GM18873 (cell line): ENCODE measurements at regions not wholly inside any gene's neighbourhood (a gene's known extent, or its start where the extent isn't known, plus 50 kb on each side); places are given as distances from the start of the nearest gene placed in this dataset.

Experiments
- ATAC-seq: cut with Tn5 transposase; IDR thresholded peaks from one replicate; pipeline ENCODE4 v1.9.1; 2021; ENCODE audit warnings: mild to moderate bottlenecking, moderate library complexity, moderate number of reproducible peaks; ENCODE audit not compliant: unreplicated experiment, low FRiP score

GRCh38 chr2:208545403-208546042 is 138.9 kb downstream of the PTH2R start:
- ATAC-seq = no peak

- no peak for ATAC-seq
Measured at GRCh38 chr2:208546107-208546506, 139.5 kb downstream of the PTH2R start.

GRCh38 chr2:208546860-208547650 is 140.5 kb downstream of the PTH2R start:
- ATAC-seq = no peak

- ATAC-seq = no peak
Measured at GRCh38 chr2:208548700-208549099, 142.1 kb downstream of the PTH2R start.

GRCh38 chr2:208549546-208550158 is 143.1 kb downstream of the PTH2R start:
- no peak for ATAC-seq

- ATAC-seq = no peak
Measured at GRCh38 chr2:208552943-208553342, 146.4 kb downstream of the PTH2R start.

- ATAC-seq = no peak
Measured at GRCh38 chr2:208556983-208557484, 150.4 kb downstream of the PTH2R start.

GRCh38 chr2:208565690-208566416 is 159.3 kb downstream of the PTH2R start:
- ATAC-seq = no peak

- ATAC-seq = no peak
Measured at GRCh38 chr2:208568203-208568602, 161.6 kb downstream of the PTH2R start.

- no peak for ATAC-seq
Measured at GRCh38 chr2:208570066-208570465, 163.5 kb downstream of the PTH2R start.

GRCh38 chr2:208570851-208571763 is 164.5 kb downstream of the PTH2R start:
- ATAC-seq = no peak

- ATAC-seq = no peak
Measured at GRCh38 chr2:208571764-208572131, 165.2 kb downstream of the PTH2R start.

GRCh38 chr2:208573569-208573968 is 167.0 kb downstream of the PTH2R start:
- ATAC-seq = no peak

- no peak for ATAC-seq
Measured at GRCh38 chr2:208579678-208580077, 173.1 kb downstream of the PTH2R start.

GRCh38 chr2:208584378-208584985 is 177.9 kb downstream of the PTH2R start:
- ATAC-seq = no peak

GRCh38 chr2:208586516-208586915 is 179.9 kb downstream of the PTH2R start:
- ATAC-seq = no peak

- ATAC-seq = no peak
Measured at GRCh38 chr2:208594642-208595385, 188.2 kb downstream of the PTH2R start.

GRCh38 chr2:208595386-208596275 is 189.0 kb downstream of the PTH2R start:
- no peak for ATAC-seq
